ENCODE measurements at regions not wholly inside any gene's neighbourhood (a gene's known extent, or its start where the extent isn't known, plus 50 kb on each side); places are given as distances from the start of the nearest gene placed in this dataset.

DNA sequence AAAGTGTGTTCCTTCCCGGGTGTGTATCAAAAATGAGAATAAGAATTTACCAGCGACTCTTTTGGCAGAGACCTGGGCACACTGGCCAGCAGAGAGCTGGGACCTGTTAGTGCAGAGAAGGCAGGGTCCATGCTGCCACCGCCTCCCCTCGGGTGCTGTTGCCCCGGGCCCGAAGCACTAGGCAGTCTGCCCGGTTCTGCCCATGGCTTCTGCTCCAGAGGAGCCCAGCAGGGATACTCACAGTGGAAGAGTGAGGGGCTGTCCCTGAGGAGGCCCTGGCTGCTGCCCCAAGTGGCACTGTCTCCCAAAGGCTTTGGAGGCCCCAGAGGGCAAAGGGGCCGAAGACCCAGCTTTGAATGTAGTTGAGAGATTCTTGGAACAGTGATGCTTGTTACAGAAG is 80.5 kb downstream of the MIS18A start:
- TF ChIP-seq EZH2 (conservative IDR thresholded peaks at IDR 0.05; ENCODE audit: low read depth, low read length) (no peak), MAFK (conservative IDR thresholded peaks at IDR 0.05 in 1 of 2, IDR thresholded peaks at IDR 0.05 in 1 of 2; ENCODE audit: low read length in 2 of 2) (no peak)
